ENCODE measurements at regions not wholly inside any gene's neighbourhood (a gene's known extent, or its start where the extent isn't known, plus 50 kb on each side); places are given as distances from the start of the nearest gene placed in this dataset.
A peak's percentile ranks its signal among the peaks of the same experiment; 100 is the strongest.

DNA sequence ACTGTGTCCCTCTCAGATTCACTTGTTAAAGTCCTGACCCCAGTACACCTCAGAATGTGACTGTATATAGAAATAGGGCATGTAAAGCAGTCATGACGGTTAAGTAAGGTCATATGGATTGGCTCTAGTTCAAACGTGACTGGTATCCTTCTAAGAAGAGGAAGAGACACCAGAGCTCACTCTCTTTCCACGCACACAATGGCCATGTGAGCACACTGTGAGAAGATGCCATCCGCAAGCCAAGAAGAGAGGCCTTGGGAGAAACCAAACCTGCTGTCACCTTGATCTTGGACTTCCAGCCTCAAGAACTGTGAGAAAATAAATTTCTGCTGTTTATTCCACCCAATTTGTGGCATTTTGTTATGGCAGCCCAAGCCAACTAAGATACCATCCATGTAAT is 56.8 kb upstream of the IRF2BP2 start:
- DNase-seq: no peak

DNA sequence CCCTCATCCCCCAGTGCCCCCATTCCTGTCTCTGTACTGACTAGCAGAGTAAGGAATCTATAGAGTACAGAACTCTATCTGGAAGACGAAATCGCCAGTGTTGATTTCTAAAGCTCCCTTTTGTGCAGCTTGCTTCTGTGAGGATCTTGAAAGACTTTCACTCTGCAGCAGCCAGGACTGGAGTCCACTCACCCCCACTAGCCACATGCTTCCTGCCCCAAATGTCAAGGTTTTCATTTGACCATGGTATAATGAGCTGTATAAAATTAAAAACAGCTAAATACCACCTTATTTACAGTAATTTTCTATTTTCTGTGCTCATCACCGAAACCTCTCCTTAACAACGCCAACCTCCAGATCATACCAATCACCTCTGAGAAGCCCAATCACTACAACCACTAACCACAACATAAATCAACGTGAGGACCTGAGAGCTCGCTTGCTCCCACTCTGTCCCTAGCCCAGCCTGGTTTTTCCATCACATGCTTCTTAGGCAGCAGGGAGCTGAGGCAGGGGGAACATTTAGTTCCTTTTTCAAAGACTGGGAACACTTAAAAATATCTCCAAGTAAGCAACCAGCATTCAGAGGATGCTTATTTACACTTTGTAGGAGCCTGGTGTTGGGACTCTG is 56.1 kb upstream of the IRF2BP2 start:
- no peak for DNase-seq

DNA sequence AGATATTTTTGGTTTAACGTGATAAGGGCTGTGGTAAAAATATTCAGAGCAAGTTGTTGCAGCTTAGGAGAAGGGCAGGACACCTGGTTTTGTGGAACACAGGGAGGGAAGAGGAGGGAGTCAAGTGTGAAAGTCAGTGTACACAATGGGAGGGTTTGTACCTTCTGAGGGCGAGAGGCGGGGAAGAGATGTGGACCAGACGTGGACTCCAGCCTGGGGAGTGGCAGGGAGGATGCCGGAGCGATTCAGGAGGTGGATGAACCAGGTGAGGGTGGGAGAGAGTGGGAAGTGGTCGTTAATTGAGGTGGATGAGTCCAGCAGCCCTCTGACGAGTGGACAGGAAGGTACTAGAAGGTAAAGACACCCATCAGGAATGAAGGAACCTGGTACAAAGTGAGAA is 52.2 kb upstream of the IRF2BP2 start:
- DNase-seq: no peak

DNA sequence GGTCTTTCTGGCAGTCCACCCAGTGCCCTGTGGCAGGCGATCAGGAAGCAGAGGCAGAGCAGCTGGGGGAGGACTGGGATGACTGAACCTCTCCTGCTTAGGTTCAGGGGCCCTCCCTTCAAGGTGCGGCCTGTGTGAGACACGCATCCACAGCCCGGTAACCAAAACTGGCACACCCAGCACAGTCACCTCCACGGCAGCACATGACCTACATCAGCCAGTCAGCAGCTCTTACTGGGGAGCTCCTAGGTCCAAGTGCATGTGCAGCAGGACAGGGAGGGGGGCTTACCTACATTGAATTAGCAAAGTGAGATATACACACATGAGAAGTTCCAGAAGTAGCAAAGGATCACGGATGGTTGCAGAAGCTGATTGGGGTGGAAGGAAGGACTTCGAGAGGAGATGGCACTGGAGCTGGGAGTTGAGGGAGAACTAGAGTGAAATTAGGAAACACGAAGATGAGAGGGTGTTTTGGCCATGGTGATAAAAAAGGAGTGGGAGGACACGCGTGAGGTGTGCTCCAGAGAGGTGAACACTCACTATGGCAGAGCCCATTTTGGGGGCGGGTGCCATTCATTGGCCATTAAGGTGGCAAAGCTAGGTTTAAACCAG is 51.4 kb upstream of the IRF2BP2 start:
- DNase-seq: no peak

DNA sequence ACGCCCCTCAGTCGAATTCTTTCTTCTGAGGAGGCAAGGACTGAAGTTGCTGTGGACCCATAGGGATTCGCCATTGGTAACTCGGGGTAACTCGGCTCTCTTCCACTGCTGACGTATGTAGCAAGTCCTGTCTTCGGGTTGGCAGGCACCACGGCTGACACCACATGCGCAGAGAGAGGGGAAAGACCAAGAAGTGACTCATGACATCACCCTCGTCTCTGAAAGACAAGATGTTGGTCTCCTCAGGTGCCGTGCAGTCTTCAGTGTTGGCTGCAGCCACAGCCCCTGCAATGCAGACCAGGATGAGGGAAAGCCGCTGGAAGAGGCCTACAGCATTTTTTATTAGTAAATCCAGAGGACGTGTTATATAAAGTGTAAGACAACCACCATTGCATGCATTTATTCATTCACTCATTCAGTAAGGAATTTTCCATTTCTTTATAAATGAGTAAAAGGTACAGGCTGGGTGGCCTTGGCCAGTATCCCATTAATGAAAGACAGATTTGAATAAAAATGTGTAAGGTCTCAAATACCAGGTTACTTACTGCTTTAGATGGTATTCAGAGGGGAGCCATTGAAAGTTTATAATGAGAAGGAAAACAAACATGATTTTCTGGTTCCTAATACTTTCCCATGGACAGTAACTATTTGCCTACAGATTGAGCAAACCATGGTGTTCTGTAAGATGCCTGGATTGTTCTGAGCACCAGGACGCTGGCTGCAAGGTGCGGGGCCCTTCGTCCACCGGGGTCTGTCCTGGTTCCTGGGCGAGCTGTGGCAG is 50.7 kb upstream of the IRF2BP2 start:
- DNase-seq: no peak

Small RNA genes in the stretch of these regions (small RNA-seq; reads per million reads assigned to genes)
- 0.24 reads per million, percentile 40 among the genes with 10 or more reads in this experiment for gene RNY4P16 (ENCODE audit: low replicate concordance)

All from tongue (tissue), 2 donors.